Muscle layer of duodenum (tissue), 2 donors: ENCODE measurements at regions not wholly inside any gene's neighbourhood (a gene's known extent, or its start where the extent isn't known, plus 50 kb on each side); places are given as distances from the start of the nearest gene placed in this dataset.

Experiments used
- H3K27ac ChIP-seq: one replicate; pipeline ENCODE4 v1.7.0; 2013; ENCODE audit warnings: mild to moderate bottlenecking, low read length
- H3K27me3 ChIP-seq: one replicate; pipeline ENCODE4 v1.7.0; 2013; ENCODE audit warnings: low read depth, mild to moderate bottlenecking, control low read depth, low read length
- H3K36me3 ChIP-seq, 2 donors: one replicate each; pipeline ENCODE4 v1.7.0; 2013; ENCODE audit warnings: low read length in 2 of 2, control low read depth in 1 of 2, mild to moderate bottlenecking in 1 of 2; ENCODE audit not compliant: insufficient read depth in 2 of 2, control insufficient read depth in 1 of 2
- H3K4me1 ChIP-seq, 2 donors: one replicate each; pipeline ENCODE4 v1.7.0; 2013; ENCODE audit warnings: low read length in 2 of 2, mild to moderate bottlenecking in 2 of 2, control low read depth in 1 of 2, moderate library complexity in 1 of 2; ENCODE audit not compliant: insufficient read depth in 2 of 2, control insufficient read depth in 1 of 2
- H3K4me3 ChIP-seq, 2 donors: one replicate each; pipeline ENCODE4 v1.7.0; 2013; ENCODE audit warnings: low read length in 2 of 2, low read depth in 1 of 2, mild to moderate bottlenecking in 1 of 2
- H3K9me3 ChIP-seq, 2 donors: one replicate each; pipeline ENCODE4 v1.7.0; 2013; ENCODE audit warnings: low read length in 2 of 2, control low read depth in 1 of 2, mild to moderate bottlenecking in 1 of 2; ENCODE audit not compliant: control insufficient read depth in 1 of 2
- donor health status: healthy.

DNA sequence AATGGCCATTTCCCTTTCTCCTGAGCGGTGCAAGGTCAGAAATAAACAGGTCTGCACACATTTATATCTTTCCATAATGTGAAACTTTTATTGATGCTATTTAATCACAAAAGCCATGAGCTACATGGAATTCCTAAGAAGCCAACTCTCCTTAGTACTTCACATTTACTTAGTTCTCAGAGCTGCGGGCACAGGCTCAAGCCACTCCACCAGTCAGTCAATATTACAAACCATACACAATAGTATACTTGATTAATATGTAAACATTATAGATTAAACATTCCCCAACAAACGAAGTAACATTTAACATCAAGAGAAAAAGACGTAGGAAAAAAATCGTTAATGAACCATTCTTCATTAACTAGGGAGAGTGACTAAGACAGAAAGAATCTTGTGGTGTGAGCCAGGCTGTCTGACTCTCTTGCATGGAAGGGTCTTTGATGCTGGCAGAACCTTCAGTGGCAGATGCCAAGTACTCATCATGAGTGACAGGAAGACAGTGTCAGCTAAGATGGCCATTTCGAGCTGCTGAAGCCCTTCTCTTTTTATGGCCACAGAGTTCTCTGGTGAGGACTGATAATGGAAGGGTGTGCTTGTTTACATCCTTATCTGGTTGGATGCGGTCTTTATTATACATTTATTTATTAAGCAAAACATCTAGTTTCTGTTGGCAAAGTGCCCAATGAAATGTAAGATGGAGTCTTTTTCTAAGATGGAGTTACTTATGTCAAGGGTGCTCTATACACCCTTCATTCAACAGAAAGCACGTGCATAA, 115.5 kb upstream of the TUT7 start:
- Histone ChIP-seq H3K36me3 (no peaks in the 10 kb centered on the region), H3K4me1 (no peaks in the 10 kb centered on the region), H3K9me3 (no peaks in the 10 kb centered on the region), H3K4me3 (no peak overlapping the region), H3K27me3 (no peaks in the 10 kb centered on the region), H3K27ac (no peak overlapping the region)

DNA sequence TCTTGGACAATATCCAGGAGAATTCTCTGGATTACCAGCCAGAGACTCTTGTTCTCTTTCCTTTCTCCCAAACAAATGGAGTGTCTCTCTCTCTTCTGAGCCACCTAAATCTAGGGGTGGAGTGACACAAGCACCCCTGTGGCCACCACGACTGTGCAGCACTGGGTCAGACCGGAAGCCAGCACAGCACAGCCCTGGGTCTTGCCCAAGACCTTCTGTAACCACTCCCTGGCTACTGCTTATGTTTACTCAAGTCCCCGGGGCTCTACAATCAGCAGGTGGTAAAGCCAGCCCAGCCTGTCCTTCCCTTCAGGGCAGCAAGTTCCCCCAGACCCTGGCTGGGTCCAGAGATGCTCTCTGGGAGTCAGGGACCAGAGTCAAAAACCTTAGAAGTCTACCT, 110.0 kb upstream of the TUT7 start:
- H3K27me3 ChIP-seq = no peaks in the 10 kb centered on the region
- no peak overlapping the region for H3K4me3 ChIP-seq
- no peak overlapping the region for H3K27ac ChIP-seq
- no peaks in the 10 kb centered on the region for H3K9me3 ChIP-seq
- no peaks in the 10 kb centered on the region for H3K4me1 ChIP-seq
- no peaks in the 10 kb centered on the region for H3K36me3 ChIP-seq

DNA sequence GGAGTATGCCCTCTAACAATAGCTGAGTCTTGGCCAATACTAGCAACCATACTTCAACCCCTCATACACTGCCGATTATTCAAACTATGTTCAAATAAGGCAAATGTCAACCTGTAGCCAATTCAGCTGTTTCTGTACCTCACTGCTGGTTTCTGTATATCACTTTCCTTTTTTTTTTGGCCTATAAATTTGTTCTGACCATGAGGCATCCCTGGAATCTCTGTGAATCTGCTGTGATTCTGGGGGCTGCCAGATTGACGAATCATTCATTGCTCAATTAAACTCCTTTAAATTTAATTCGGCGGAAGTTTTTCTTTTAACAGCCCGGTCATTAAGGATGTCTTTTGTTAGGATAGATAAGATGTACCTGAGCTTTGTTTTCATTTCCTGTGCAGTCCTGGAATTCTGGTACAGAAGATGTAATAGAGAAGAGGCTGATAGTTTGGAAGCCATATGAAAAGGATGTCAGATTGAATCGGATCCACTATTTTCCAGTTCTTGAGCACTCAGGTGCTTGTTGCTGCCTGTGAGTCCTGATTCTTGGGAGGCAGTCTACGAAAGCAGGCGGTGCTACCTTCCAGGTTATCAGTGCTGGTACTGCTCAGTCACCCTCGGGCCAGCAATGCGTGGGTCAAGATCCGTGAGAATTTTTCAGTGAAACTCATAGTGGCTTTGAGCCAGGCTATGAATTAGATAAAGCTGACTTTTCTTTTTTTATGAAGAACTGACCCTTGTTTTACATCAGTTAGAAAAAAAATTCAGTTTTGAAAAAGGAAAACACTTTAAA, 106.2 kb upstream of the TUT7 start:
- no peaks in the 10 kb centered on the region for H3K9me3 ChIP-seq
- H3K36me3 ChIP-seq = no peaks in the 10 kb centered on the region
- no peaks in the 10 kb centered on the region for H3K4me1 ChIP-seq
- H3K27me3 ChIP-seq = no peaks in the 10 kb centered on the region
- no peak overlapping the region for H3K4me3 ChIP-seq
- no peak overlapping the region for H3K27ac ChIP-seq

DNA sequence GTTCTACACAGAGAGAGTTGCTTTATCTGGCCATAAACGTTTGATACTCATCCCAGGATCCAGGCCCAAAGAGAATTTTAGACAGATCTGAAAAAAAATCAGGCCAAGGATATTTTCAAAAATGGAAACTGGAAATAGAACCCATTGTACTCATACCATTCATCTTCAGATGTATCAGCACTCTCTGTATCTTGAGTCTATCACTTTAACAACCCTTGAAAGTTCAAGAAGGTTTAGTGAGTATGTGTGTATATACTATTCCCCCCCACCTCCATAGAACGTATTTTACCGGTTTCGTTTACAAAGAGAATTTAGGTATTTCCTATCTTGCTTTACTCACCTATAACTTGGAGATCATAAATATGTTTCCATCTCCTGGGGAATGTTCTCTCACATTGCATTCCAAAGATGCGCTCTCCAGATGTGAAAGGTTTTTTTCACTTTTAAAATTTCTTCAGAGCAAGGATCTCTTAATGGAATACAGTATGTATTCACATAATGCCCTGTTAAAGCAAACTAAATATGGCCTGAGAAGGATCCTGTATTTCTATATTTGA, 105.5 kb upstream of the TUT7 start:
- Histone ChIP-seq H3K27ac (no peak overlapping the region), H3K9me3 (no peaks in the 10 kb centered on the region), H3K36me3 (no peaks in the 10 kb centered on the region)

DNA sequence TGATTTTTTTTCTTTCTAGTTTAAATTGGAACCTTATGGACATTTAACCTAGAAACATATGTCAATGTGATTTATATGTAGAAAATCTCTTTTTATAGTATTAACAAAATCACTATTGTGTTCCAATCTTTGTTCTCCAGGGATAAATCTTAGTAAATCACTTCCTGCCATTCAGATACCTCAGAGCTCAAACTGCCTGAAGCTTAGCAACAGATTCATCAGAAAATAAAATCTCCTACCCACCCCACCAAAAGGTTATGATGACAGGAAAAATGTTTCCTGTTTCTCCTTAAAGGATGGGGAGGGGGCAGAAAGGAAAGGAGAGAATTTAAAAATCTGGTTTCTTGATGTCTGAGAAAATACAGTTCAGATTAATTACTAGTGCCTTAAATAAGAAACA, 105.0 kb upstream of the TUT7 start:
- Histone ChIP-seq H3K27me3 (no peaks in the 10 kb centered on the region), H3K4me3 (no peak overlapping the region)

More for the DNA sequence above, 105.5 kb upstream of the TUT7 start:
- no peaks in the 10 kb centered on the region for H3K27me3 ChIP-seq
- no peaks in the 10 kb centered on the region for H3K4me1 ChIP-seq
- no peak overlapping the region for H3K4me3 ChIP-seq

DNA sequence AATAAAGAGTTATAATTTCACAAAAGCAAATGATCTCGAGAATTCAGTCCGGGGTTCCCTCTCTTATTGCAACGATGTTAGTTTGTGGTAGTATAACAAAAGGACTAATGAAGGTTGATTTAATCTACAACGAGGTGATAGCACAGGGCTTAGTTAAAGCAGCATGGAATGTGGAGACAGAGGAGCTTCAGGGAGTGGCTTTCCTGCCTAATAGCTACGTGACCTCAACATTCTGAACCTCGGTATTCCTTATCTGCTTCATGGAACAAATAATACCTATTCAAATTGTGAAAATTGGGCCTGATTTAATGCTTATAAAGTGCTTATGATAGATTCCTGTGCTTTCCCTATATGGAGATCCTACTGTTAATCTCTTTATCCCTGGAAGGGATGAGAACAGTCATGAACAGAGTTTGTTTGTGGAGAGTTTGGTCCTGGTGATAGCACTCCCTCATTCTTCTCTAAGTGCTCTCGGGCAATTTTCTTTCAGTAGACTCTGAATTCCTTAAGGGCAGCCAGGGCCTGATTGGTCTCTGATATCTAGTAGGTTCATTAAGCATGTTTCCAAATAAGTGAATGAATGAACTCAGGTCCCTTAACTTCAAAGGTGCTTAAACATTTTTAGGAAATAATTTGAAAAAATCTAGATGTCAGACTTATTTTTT, 104.1 kb upstream of the TUT7 start:
- Histone ChIP-seq H3K9me3 (no peaks in the 10 kb centered on the region), H3K27ac (no peak overlapping the region), H3K36me3 (no peaks in the 10 kb centered on the region), H3K4me3 (no peak overlapping the region), H3K27me3 (no peaks in the 10 kb centered on the region), H3K4me1 (no peaks in the 10 kb centered on the region)

More for the DNA sequence above, 105.0 kb upstream of the TUT7 start:
- no peaks in the 10 kb centered on the region for H3K9me3 ChIP-seq
- no peak overlapping the region for H3K27ac ChIP-seq
- H3K36me3 ChIP-seq = no peaks in the 10 kb centered on the region
- H3K4me1 ChIP-seq = no peaks in the 10 kb centered on the region

DNA sequence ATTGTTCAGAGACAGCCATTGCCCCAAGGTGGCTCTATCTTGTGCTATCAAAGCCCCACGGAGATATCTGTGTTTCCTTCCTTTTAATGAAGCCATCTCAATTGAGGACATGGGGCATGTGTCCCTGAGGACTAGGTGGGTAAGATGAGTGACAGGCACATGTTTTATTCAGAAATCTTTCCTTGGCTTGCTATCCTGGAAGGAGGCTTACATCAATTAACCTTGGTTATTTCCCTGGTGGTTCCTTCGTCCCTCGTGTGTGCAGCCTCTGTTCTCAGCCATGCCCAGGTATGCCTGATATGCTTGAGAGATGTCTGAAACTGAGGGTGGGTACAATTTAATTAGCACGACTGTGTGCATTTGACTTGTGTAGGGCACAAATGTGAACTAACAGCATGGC, 102.2 kb upstream of the TUT7 start:
- Histone ChIP-seq H3K36me3 (no peaks in the 10 kb centered on the region), H3K27me3 (no peaks in the 10 kb centered on the region), H3K4me3 (no peak overlapping the region), H3K27ac (no peak overlapping the region), H3K4me1 (no peaks in the 10 kb centered on the region), H3K9me3 (no peaks in the 10 kb centered on the region)

DNA sequence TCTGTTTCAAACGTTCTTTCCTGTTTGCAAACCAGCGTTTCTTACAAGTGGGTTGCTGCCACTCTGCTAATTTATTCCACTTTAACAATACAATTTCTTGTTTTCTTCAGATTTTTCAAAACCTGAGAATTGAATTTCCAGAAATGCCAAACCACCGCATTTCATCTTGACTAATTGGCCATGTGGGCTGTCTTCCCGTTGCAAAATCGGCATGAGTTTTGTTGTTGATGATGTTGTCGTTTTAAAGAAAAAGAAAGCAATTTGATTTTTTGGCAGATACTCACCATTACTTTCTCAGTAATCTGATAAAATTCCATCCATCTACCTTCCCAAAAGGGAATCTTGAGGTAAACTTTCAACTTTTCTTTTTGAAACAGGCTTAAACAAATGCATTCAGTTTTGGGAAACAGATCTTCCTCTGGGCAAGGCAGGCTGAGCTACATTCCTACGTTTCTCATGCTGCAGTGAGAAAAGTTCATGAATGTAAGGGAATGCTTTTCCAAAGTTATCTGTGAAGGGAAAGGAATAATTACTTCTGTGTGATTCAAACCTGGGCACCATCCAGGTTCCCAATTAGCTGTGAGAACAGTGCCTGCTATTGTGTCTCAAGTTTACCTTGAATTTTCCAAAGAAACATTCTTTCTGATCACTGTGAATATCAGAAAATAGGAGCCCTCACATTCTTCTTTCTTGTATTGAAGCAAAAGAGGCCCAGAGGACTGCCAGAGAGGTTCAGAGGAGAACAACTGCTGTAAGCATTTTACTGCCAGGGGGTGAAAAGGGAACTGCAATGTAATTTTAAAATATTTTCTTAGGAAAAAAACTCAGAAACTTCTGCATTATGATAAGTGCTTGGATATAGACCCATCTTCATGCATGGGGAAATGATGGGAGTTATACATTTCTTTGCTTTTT, 100.7 kb upstream of the TUT7 start:
- no peaks in the 10 kb centered on the region for H3K36me3 ChIP-seq
- H3K27me3 ChIP-seq = no peaks in the 10 kb centered on the region
- H3K9me3 ChIP-seq = no peaks in the 10 kb centered on the region
- H3K4me1 ChIP-seq = no peaks in the 10 kb centered on the region
- no peak overlapping the region for H3K27ac ChIP-seq
- no peak overlapping the region for H3K4me3 ChIP-seq

DNA sequence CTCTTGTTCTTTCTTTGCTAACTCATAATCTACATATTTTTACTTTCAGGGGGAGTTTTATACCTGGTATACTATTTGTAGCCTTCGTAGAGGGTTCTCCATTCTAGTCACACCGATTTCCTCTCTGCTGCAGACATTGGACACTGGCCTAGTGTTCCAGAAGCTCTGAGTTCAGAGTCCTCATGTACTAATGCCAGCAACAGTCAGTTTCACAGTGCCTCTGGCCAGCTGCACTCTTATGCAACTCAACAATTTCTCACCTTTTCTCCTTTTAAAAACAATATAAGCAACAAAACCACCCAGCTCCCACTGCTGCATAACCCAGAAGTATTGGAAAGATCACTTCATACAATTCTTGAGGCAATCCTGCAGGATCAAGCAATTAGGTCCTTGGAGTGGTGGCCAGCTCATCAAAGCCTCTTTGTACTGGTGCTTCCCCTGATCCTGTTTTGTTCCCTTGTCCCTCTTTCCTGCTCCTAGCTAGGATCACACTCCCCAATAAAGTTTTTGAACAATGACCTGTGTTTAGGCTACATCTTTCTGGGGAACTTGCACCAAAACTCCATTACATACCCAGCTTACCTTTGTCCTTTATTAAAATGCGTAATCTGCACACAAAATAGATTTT, 98.1 kb upstream of the TUT7 start:
- Histone ChIP-seq H3K9me3 (no peaks in the 10 kb centered on the region), H3K4me1 (no peaks in the 10 kb centered on the region), H3K27ac (no peak overlapping the region), H3K4me3 (no peak overlapping the region), H3K36me3 (no peaks in the 10 kb centered on the region), H3K27me3 (no peaks in the 10 kb centered on the region)

DNA sequence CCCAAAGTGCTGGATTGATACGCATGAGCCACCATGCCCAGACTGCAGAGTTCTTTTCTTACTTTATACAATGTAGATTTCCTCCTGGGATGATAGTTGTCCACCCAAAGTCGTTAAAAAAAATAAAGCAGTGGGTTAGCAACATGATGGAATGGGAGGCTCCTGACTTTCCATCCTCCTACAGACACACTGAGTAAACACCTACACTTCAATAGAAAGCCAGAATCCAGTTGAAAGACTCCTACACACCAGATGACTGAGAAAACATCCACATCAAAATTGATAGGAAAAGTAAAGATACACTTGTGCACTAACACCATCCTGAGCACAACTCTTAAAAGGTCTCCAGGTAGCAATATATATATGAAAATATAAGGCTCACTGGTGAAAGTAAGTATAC, 95.0 kb upstream of the TUT7 start:
- no peaks in the 10 kb centered on the region for H3K36me3 ChIP-seq
- no peak overlapping the region for H3K4me3 ChIP-seq
- no peaks in the 10 kb centered on the region for H3K27me3 ChIP-seq
- H3K27ac ChIP-seq = no peak overlapping the region
- H3K4me1 ChIP-seq = no peaks in the 10 kb centered on the region
- H3K9me3 ChIP-seq = no peaks in the 10 kb centered on the region
